Adrenal gland (tissue), 9 donors: ENCODE measurements at regions not wholly inside any gene's neighbourhood (a gene's known extent, or its start where the extent isn't known, plus 50 kb on each side); places are given as distances from the start of the nearest gene placed in this dataset.

Experiments used
- DNase-seq, 7 donors: peaks; one replicate each; pipeline ENCODE4 v3.0.0-alpha.2; 2019 to 2020
- H3K27ac ChIP-seq, 5 donors: fragments of 200-600 bp; sonication (generic) in 4 of 5; 1 replicate in 3 of 5; 2 replicates in 2 of 5; pipeline versions ENCODE4 v1.5.1 to v1.8.0; 2016 to 2020; ENCODE audit warnings: mild to moderate bottlenecking in 1 of 5
- H3K27me3 ChIP-seq: fragments of 200-600 bp; 2 replicates; pipeline ENCODE4 v1.8.0; 2021
- H3K36me3 ChIP-seq, 2 donors: fragments of 200-600 bp; replicated peaks in 1 of 2; 1 replicate in 1 of 2; 2 replicates in 1 of 2; pipeline versions ENCODE4 v1.5.1 to v1.8.0; 2018 to 2022
- H3K4me1 ChIP-seq, 2 donors: fragments of 200-600 bp; replicated peaks in 1 of 2; 1 replicate in 1 of 2; 2 replicates in 1 of 2; pipeline versions ENCODE4 v1.5.1 to v1.8.0; 2018 to 2021
- H3K4me3 ChIP-seq, 4 donors: fragments of 200-600 bp; sonication (generic) in 3 of 4; one replicate each; pipeline ENCODE4 v1.5.1; 2016 to 2018
- H3K9me3 ChIP-seq, 3 donors: fragments of 200-600 bp; sonication (generic) in 1 of 3; replicated peaks in 1 of 3; 1 replicate in 2 of 3; 2 replicates in 1 of 3; pipeline versions ENCODE4 v1.5.1 to v1.8.0; 2016 to 2021
- CTCF ChIP-seq, 6 experiments: fragments of 450-650 bp in 4 of 6; fragments of 200-600 bp in 2 of 6; sonication (generic) in 1 of 6; IDR thresholded peaks; 1 replicate in 5 of 6; 2 replicates in 1 of 6; pipeline versions ENCODE4 v1.5.1 to v1.8.0; 2016 to 2021; ENCODE audit warnings: antibody characterized with exemption in 6 of 6, mild to moderate bottlenecking in 2 of 6, moderate library complexity in 1 of 6
- POLR2A ChIP-seq, 2 donors: fragments of 450-650 bp; IDR thresholded peaks; one replicate each; pipeline ENCODE4 v1.6.1; 2017; ENCODE audit warnings: antibody characterized with exemption in 2 of 2, mild to moderate bottlenecking in 2 of 2, moderate library complexity in 1 of 2
- WGBS, 4 donors: extraction: QIAGEN DNeasy Blood & Tissue Kit in 2 of 4; methylation state at CpG; one replicate each; pipeline versions ENCODE4 v1.1.5 to v1.1.7; 2013 to 2017; 5-methylcytosine and 5-hydroxymethylcytosine counted together
- intact Hi-C, 2 donors: fragments of 100-400 bp; cut with DNase I; formaldehyde crosslinking; loops; one replicate each; pipeline versions ENCODE4 v1.14.1 to v1.15.0; 2022 to 2023
- donor health status: healthy with polysubstance abuse.
- donor health status: Bipolar disorder and iron deficiency.
- donor health status: DM: yes; HTN: yes; CAD: no.
- donor health status: DM: no; HTN: no; CAD: no.
- donor health status: DM: no; HTN: no; CAD: no.

- Histone ChIP-seq H3K27me3 (no peaks in the 10 kb centered on the region), H3K27ac (no peak overlapping the region), H3K36me3 (no peaks in the 10 kb centered on the region), H3K4me1 (no peaks in the 10 kb centered on the region), H3K9me3 (no peaks in the 10 kb centered on the region), H3K4me3 (no peak overlapping the region)
- no peak for DNase-seq
- 68 to 88% (median 78%) methylated on average over 3 of the region's 3 CpGs for WGBS, 4 donors
- TF ChIP-seq POLR2A (IDR thresholded peaks at IDR 0.05) = no peak
- TF ChIP-seq CTCF (IDR thresholded peaks at IDR 0.05) = no peak
- intact Hi-C loops = no loop called here
Measured at GRCh38 chr1:4336507-4336906, 317.9 kb upstream of the AJAP1 start.

GRCh38 chr1:4341421-4341820 lies 313.0 kb upstream of the AJAP1 start:
- DNase-seq = no peak
- Histone ChIP-seq H3K4me3 (no peak overlapping the region), H3K36me3 (no peaks in the 10 kb centered on the region), H3K27me3 (no peaks in the 10 kb centered on the region), H3K27ac (no peak overlapping the region), H3K4me1 (no peaks in the 10 kb centered on the region), H3K9me3 (no peaks in the 10 kb centered on the region)
- TF ChIP-seq CTCF (IDR thresholded peaks at IDR 0.05) (no peak), POLR2A (IDR thresholded peaks at IDR 0.05) (no peak)
- 44 to 80% (median 58%) methylated on average over 4 to 8 of the region's 8 CpGs for WGBS, 4 donors
- intact Hi-C loops = no loop called here

- TF ChIP-seq POLR2A (IDR thresholded peaks at IDR 0.05) = no peak
- no peak for TF ChIP-seq CTCF (IDR thresholded peaks at IDR 0.05)
- H3K9me3 ChIP-seq = no peaks in the 10 kb centered on the region
- WGBS, 4 donors = 63 to 86% (median 70%) methylated on average over 7 to 18 of the region's 18 CpGs
- intact Hi-C loops = no loop called here
- H3K4me3 ChIP-seq = no peak overlapping the region
- H3K36me3 ChIP-seq = no peaks in the 10 kb centered on the region
- H3K27me3 ChIP-seq = no peaks in the 10 kb centered on the region
- no peak for DNase-seq
- H3K27ac ChIP-seq = no peak overlapping the region
- no peaks in the 10 kb centered on the region for H3K4me1 ChIP-seq
Measured at GRCh38 chr1:4344065-4344732, 310.2 kb upstream of the AJAP1 start.

GRCh38 chr1:4345094-4345493 lies 309.3 kb upstream of the AJAP1 start:
- H3K4me3 ChIP-seq = no peak overlapping the region
- WGBS, 4 donors = 48 to 61% (median 56%) methylated on average over 14 of the region's 14 CpGs
- H3K27me3 ChIP-seq = no peaks in the 10 kb centered on the region
- intact Hi-C loops = no loop called here
- no peaks in the 10 kb centered on the region for H3K36me3 ChIP-seq
- H3K9me3 ChIP-seq = no peaks in the 10 kb centered on the region
- H3K27ac ChIP-seq = no peak overlapping the region
- TF ChIP-seq POLR2A (IDR thresholded peaks at IDR 0.05) = no peak
- TF ChIP-seq CTCF (IDR thresholded peaks at IDR 0.05) = no peak
- no peaks in the 10 kb centered on the region for H3K4me1 ChIP-seq
- no peak for DNase-seq
